OCI-LY7 (cell line): ENCODE measurements at regions not wholly inside any gene's neighbourhood (a gene's known extent, or its start where the extent isn't known, plus 50 kb on each side); places are given as distances from the start of the nearest gene placed in this dataset.
"Not testable (repeated sequence)": the region's sequence is repeated elsewhere in the genome, so short reads cannot be mapped to it uniquely, and the experiment has no call there.

Experiments used
- EZH2phosphoT487 ChIP-seq: fragments of 200-600 bp; sonication (generic); IDR thresholded peaks from 2 replicates; pipeline ENCODE4 v1.6.1; 2018; ENCODE audit warnings: low read depth, borderline replicate concordance, mild to moderate bottlenecking, mixed run types, antibody characterized with exemption, low read length, moderate library complexity, mixed read lengths
- TF ChIP-seq, protein P1 (sequence below): fragments of 200-600 bp; sonication (generic); conservative IDR thresholded peaks from 2 replicates; pipeline ENCODE4 v1.5.1; 2014; ENCODE audit warnings: mild to moderate bottlenecking, antibody characterized with exemption, low read length, moderate library complexity, mixed read lengths

DNA sequence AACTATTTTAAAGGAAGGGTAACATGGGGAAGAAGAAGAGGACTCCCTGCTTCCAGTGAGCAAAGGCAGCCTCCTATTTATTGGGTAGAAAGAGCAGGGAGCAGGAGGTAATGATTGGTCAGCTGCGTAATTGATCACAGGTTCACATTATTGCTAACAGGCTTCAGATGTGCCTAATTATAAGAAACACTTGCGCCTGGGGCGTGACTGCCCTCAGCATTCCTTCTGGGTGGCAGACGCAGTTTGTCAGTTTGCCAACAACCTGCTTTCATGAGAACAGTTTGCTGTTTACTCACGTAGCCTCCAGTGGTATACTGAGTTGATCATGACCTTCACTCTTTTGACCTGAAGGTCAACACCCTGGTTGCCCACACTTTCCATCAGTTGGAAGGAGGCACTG is 166.0 kb upstream of the AUTS2 start:
- TF ChIP-seq, protein P1, sequence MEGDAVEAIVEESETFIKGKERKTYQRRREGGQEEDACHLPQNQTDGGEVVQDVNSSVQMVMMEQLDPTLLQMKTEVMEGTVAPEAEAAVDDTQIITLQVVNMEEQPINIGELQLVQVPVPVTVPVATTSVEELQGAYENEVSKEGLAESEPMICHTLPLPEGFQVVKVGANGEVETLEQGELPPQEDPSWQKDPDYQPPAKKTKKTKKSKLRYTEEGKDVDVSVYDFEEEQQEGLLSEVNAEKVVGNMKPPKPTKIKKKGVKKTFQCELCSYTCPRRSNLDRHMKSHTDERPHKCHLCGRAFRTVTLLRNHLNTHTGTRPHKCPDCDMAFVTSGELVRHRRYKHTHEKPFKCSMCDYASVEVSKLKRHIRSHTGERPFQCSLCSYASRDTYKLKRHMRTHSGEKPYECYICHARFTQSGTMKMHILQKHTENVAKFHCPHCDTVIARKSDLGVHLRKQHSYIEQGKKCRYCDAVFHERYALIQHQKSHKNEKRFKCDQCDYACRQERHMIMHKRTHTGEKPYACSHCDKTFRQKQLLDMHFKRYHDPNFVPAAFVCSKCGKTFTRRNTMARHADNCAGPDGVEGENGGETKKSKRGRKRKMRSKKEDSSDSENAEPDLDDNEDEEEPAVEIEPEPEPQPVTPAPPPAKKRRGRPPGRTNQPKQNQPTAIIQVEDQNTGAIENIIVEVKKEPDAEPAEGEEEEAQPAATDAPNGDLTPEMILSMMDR, result not testable (repeated sequence)
- not testable (repeated sequence) for TF ChIP-seq EZH2phosphoT487
